Brain microvascular endothelial cell (primary cell): ENCODE measurements at regions not wholly inside any gene's neighbourhood (a gene's known extent, or its start where the extent isn't known, plus 50 kb on each side); places are given as distances from the start of the nearest gene placed in this dataset.
A peak's percentile ranks its signal among the peaks of the same experiment; 100 is the strongest.
"Not testable (repeated sequence)": the region's sequence is repeated elsewhere in the genome, so short reads cannot be mapped to it uniquely, and the experiment has no call there.

Experiments used
- DNase-seq: peaks from one replicate; pipeline ENCODE4 v3.0.0-alpha.2; 2020
- H3K27ac ChIP-seq: fragments of 250-450 bp; sonication (Bioruptor Pico); 2 replicates; pipeline ENCODE4 v1.5.1; 2020; ENCODE audit warnings: mild to moderate bottlenecking, moderate library complexity
- H3K27me3 ChIP-seq: fragments of 250-450 bp; sonication (Bioruptor Pico); replicated peaks from 2 replicates; pipeline ENCODE4 v1.5.1; 2020; ENCODE audit warnings: mild to moderate bottlenecking
- H3K36me3 ChIP-seq: fragments of 250-450 bp; sonication (Bioruptor Pico); replicated peaks from 2 replicates; pipeline ENCODE4 v1.5.1; 2020; ENCODE audit warnings: mild to moderate bottlenecking
- H3K4me3 ChIP-seq: 2 replicates; pipeline ENCODE4 v1.5.1; 2011; ENCODE audit warnings: low read depth, mild to moderate bottlenecking, control low read depth, low read length, moderate library complexity
- in situ Hi-C: cut with HindIII; loops from 2 replicates; pipeline ENCODE4 v1.10.0; 2017; ENCODE audit warnings: low sequenced_read_pairs, low pct_ligation_motif_present
- TF ChIP-seq, protein P1 (sequence below): IDR thresholded peaks from 2 replicates; pipeline ENCODE4 v1.5.1; 2011; ENCODE audit warnings: low read depth, mild to moderate bottlenecking, moderate library complexity, low read length, control low read depth, inconsistent platforms; ENCODE audit errors: missing control alignments

DNA sequence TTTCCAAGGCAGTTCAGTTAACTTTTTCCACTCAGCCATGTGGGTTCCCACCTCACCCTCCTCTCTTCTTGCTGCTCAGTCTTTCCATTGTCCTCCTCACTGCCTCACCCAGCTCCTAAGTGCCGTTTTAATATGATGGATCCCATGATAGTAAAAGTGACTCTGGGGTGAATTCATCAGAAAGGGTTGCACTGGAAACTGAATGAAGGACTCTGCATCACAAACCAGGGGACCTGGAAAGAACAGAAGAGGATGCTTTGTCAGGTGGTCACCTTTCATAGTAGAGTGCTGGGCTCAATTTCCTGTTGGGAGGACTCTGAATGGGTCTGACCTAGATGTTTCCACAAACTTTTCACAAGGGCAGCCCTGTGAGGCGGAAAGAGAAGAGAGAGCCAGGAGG, 67.8 kb upstream of the SLC8A3 start:
- H3K4me3 ChIP-seq = no peak overlapping the region
- DNase-seq = no peak
- no peak overlapping the region for H3K27ac ChIP-seq
- in situ Hi-C loops = no loop called here
- peaks cover 9% of the 10 kb centered on the region for H3K27me3 ChIP-seq
- TF ChIP-seq, protein P1, sequence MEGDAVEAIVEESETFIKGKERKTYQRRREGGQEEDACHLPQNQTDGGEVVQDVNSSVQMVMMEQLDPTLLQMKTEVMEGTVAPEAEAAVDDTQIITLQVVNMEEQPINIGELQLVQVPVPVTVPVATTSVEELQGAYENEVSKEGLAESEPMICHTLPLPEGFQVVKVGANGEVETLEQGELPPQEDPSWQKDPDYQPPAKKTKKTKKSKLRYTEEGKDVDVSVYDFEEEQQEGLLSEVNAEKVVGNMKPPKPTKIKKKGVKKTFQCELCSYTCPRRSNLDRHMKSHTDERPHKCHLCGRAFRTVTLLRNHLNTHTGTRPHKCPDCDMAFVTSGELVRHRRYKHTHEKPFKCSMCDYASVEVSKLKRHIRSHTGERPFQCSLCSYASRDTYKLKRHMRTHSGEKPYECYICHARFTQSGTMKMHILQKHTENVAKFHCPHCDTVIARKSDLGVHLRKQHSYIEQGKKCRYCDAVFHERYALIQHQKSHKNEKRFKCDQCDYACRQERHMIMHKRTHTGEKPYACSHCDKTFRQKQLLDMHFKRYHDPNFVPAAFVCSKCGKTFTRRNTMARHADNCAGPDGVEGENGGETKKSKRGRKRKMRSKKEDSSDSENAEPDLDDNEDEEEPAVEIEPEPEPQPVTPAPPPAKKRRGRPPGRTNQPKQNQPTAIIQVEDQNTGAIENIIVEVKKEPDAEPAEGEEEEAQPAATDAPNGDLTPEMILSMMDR = no peak
- no peaks in the 10 kb centered on the region for H3K36me3 ChIP-seq

DNA sequence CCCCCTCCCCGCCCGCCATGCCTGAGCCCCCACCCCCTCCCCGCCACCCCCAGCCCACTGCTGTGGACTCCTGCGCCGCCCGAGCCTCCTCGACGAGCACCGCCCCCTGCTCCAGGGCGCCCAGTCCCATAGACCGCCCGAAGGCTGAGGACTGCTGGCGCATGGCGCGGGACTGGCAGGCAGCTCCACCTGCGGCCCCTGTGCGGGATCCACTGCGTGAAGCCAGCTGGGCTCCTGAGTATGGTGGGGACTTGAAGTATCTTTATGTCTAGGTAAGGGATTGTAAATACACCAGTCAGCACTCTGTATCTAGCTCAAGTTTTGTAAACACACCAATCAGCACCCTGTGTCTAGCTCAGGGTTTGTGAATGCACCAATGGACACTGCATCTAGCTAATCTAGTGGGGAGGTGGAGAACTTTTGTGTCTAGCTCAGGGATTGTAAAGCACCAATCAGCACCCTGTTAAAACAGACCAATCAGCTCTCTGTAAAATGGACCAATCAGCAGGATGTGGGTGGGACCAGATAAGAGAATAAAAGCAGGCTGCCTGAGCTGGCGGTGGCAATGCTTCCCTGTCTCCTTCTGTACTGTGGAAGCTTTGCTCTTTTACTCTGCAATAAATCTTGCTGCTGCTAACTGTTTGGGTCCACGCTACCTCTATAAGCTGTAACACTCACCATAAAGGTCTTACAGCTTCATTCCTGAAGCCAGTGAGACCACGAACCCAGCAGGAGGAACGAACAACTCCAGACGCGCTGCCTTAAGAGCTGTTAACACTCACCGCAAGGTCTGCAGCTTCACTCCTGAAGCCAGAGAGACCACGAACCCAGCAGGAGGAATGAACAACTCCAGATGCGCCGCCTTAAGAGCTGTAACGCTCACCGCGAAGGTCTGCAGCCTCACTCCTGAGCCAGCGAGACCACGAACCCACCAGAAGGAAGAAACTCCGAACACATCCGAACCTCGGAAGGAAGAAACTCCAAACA, 66.6 kb upstream of the SLC8A3 start:
- DNase-seq, H3K4me3 ChIP-seq, H3K27me3 ChIP-seq, in situ Hi-C loops, H3K27ac ChIP-seq, H3K36me3 ChIP-seq: not testable (repeated sequence)

DNA sequence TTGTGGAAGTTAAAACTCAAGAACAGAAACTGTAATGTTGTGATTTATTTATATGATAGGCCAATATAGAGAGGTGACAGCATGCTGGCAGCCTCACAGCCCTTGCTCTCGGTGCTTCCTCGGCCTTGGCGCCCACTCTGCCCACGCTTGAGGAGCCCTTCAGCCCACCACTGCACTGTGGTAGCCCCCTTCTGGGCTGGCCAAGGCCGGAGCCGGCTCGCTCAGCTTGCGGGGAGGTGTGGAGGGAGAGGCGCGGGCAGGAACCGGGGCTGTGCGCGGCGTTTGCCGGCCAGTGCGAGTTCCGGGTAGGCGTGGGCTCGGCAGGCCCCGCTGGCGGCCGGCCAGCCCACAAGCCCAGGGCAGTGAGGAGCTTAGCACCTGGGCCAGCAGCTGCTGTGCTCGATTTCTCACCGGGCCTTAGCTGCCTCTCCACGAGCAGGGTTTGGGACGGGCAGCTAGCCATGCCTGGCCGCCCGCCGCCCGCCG, 65.8 kb upstream of the SLC8A3 start:
- Histone ChIP-seq H3K27ac (no peak overlapping the region), H3K36me3 (no peaks in the 10 kb centered on the region), H3K4me3 (peak overlapping the region; percentile 34), H3K27me3 (peaks cover 9% of the 10 kb centered on the region)
- no peak for DNase-seq
- in situ Hi-C loops = no loop called here
- TF ChIP-seq, protein P1 = no peak

DNA sequence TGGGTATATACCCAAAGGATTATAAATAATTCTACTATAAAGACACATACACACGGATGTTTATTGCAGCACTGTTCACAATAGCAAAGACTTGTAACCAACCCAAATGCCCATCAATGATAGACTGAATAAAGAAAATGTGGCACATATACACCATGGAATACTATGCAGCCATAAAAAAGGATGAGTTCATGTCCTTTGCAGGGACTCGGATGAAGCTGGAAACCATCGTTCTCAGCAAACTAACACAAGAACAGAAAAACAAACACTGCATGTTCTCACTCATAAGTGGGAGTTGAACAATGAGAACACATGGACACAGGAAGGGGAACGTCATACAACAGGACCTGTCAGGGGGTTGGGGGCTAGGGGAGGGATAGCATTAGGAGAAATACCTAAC, 64.8 kb upstream of the SLC8A3 start:
- DNase-seq, in situ Hi-C loops, H3K36me3 ChIP-seq, H3K27me3 ChIP-seq, H3K27ac ChIP-seq, H3K4me3 ChIP-seq: not testable (repeated sequence)

DNA sequence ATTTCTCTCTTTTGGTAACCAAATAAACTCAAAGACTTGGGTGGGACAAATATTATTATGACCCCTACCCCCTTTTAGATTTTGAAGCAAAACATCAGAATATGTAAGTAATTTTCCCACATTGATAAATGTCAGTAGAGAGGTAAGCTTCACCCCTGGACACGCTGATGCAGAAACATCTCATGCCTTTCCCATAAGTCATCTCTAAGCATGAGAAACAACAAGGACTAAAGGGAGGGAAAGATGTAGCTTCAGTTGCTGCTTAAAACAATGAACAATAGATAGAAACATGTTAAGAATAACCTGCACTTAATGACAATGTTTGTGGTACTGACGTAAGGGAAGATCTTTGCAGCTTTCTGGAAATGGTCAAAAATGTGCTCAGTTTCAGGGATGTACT, 56.3 kb upstream of the SLC8A3 start:
- in situ Hi-C loops = no loop called here
- H3K27ac ChIP-seq = no peak overlapping the region
- H3K36me3 ChIP-seq = no peaks in the 10 kb centered on the region
- DNase-seq = no peak
- TF ChIP-seq, protein P1 = no peak
- no peak overlapping the region for H3K4me3 ChIP-seq
- H3K27me3 ChIP-seq = no peaks in the 10 kb centered on the region

DNA sequence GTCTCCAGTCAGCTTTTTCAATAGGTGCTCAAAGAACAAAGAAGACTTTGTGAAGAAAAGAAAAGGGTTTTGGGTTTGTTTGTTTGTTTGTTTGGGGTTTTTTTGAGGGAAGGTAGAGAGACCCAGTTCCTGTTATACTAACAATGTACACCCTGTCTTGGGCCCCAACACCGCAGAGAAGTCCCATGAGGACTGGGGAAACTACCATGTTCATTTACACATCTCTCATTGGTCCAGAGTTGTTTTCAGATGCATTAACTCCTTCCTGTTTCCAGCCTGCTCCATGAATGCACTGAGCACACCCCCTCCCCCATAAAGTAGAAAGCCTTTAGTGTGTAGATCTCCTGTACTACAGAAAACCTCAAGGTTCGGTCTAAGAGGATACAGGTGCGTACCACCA, 51.1 kb upstream of the SLC8A3 start:
- no peaks in the 10 kb centered on the region for H3K36me3 ChIP-seq
- H3K4me3 ChIP-seq = no peak overlapping the region
- in situ Hi-C loops = no loop called here
- no peaks in the 10 kb centered on the region for H3K27me3 ChIP-seq
- H3K27ac ChIP-seq = no peak overlapping the region
- TF ChIP-seq, protein P1 = no peak
- DNase-seq = no peak

DNA sequence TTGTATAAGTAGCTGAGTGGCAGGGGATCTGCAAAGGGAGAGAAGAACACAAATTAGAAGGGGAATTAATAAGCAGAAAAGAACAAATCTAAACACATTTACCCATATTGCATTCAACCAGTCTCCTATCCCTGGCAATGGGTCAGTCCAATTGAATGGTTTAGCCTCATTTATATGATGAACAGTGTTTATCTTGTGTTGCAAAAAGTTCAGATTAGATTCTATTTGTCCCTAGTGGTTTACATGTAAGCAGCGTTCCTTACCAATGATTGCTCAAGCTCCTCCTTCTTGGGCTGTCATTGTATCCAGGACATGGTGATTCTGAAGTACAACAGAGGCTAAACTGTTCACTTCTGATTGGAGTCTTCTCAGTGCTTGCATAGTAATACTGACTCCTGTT, 49.9 kb upstream of the SLC8A3 start:
- H3K27ac ChIP-seq, H3K4me3 ChIP-seq, DNase-seq, H3K27me3 ChIP-seq, in situ Hi-C loops, H3K36me3 ChIP-seq: not testable (repeated sequence)
